WTC11 (cell line): ENCODE measurements at regions not wholly inside any gene's neighbourhood (a gene's known extent, or its start where the extent isn't known, plus 50 kb on each side); places are given as distances from the start of the nearest gene placed in this dataset.
A peak's percentile ranks its signal among the peaks of the same experiment; 100 is the strongest.

Experiments used
- ATAC-seq: fragments of 200-7000 bp; cut with Tn5 transposase; 2 replicates; pipeline ENCODE4 v1.10.0; 2021; ENCODE audit warnings: mild to moderate bottlenecking, moderate library complexity
- CTCF ChIA-PET: fragments of 300-600 bp; sonication (Branson Sonifier 250); formaldehyde crosslinking; loops from one replicate; lab custom pipeline; 2021; ENCODE audit warnings: antibody characterized with exemption; lab: Charles Lee
- POLR2A ChIA-PET: fragments of 350-600 bp; sonication (Branson Sonifier 250); formaldehyde crosslinking; loops from one replicate; lab custom pipeline; 2021; ENCODE audit warnings: antibody characterized with exemption; lab: Charles Lee
- DNase-seq: peaks from one replicate; pipeline ENCODE4 v3.0.0; 2021; ENCODE audit warnings: low spot score
- H3K27ac Mint-ChIP-seq: 2 replicates; pipeline ENCODE4 v1.8.0; 2021; ENCODE audit warnings: mixed read lengths
- H3K27me3 Mint-ChIP-seq: 2 replicates; pipeline ENCODE4 v1.8.0; 2021; ENCODE audit warnings: low read depth, mild to moderate bottlenecking, moderate library complexity, mixed read lengths
- H3K36me3 Mint-ChIP-seq: 2 replicates; pipeline ENCODE4 v1.8.0; 2021; ENCODE audit warnings: mixed read lengths
- H3K4me1 Mint-ChIP-seq: 2 replicates; pipeline ENCODE4 v1.8.0; 2022; ENCODE audit warnings: mixed read lengths
- H3K4me3 Mint-ChIP-seq: 2 replicates; pipeline ENCODE4 v1.8.0; 2021; ENCODE audit warnings: mild to moderate bottlenecking, moderate library complexity, mixed read lengths
- H3K9me3 Mint-ChIP-seq: 2 replicates; pipeline ENCODE4 v1.8.0; 2021; ENCODE audit warnings: mixed read lengths
- ELF4 ChIP-seq: sonication (generic); formaldehyde crosslinking; IDR thresholded peaks from 2 replicates; pipeline ENCODE4 v1.8.1; 2022; ENCODE audit warnings: low read depth, mild to moderate bottlenecking, moderate library complexity, missing genetic modification reagents
- FOXK1 ChIP-seq: sonication (generic); formaldehyde crosslinking; IDR thresholded peaks from 2 replicates; pipeline ENCODE4 v1.8.0; 2022; ENCODE audit warnings: mild to moderate bottlenecking, moderate library complexity, missing genetic modification reagents
- IRF2 ChIP-seq: sonication (generic); formaldehyde crosslinking; IDR thresholded peaks from 2 replicates; pipeline ENCODE4 v1.8.0; 2022; ENCODE audit warnings: low read depth, missing genetic modification reagents, borderline replicate concordance
- JAZF1 ChIP-seq: fragments of 250-450 bp; sonication (Bioruptor Pico); IDR thresholded peaks from 2 replicates; pipeline ENCODE4 v1.9.0; 2021; ENCODE audit warnings: moderate library complexity, mild to moderate bottlenecking, inconsistent platforms
- MYBL2 ChIP-seq: sonication (generic); formaldehyde crosslinking; IDR thresholded peaks from 2 replicates; pipeline ENCODE4 v1.8.1; 2023; ENCODE audit warnings: mild to moderate bottlenecking, moderate library complexity, missing genetic modification reagents
- NFATC4 ChIP-seq: fragments of 250-450 bp; sonication (Bioruptor Pico); IDR thresholded peaks from 2 replicates; pipeline ENCODE4 v1.9.0; 2021; ENCODE audit warnings: mild to moderate bottlenecking
- NR1H2 ChIP-seq: sonication (generic); formaldehyde crosslinking; IDR thresholded peaks from 2 replicates; pipeline ENCODE4 v1.9.0; 2021; ENCODE audit warnings: mild to moderate bottlenecking, moderate library complexity, missing genetic modification reagents
- OVOL2 ChIP-seq: fragments of 250-450 bp; sonication (Bioruptor Pico); IDR thresholded peaks from 2 replicates; pipeline ENCODE4 v1.9.0; 2021; ENCODE audit warnings: mild to moderate bottlenecking, borderline replicate concordance
- PRDM15 ChIP-seq: sonication (generic); formaldehyde crosslinking; IDR thresholded peaks from 2 replicates; pipeline ENCODE4 v1.8.0; 2022; ENCODE audit warnings: missing genetic modification reagents
- PREB ChIP-seq: sonication (generic); formaldehyde crosslinking; IDR thresholded peaks from 2 replicates; pipeline ENCODE4 v1.8.1; 2022; ENCODE audit warnings: mild to moderate bottlenecking, missing genetic modification reagents, moderate library complexity, borderline replicate concordance
- TEAD4 ChIP-seq: sonication (generic); formaldehyde crosslinking; IDR thresholded peaks from 2 replicates; pipeline ENCODE4 v1.8.0; 2022; ENCODE audit warnings: mild to moderate bottlenecking, missing genetic modification reagents
- TP53 ChIP-seq: sonication (generic); formaldehyde crosslinking; IDR thresholded peaks from 2 replicates; pipeline ENCODE4 v1.8.1; 2023; ENCODE audit warnings: mild to moderate bottlenecking, missing genetic modification reagents
- ZNF219 ChIP-seq: sonication (generic); formaldehyde crosslinking; IDR thresholded peaks from 2 replicates; pipeline ENCODE4 v1.8.0; 2023; ENCODE audit warnings: missing genetic modification reagents, mild to moderate bottlenecking, borderline replicate concordance
- ZNF396 ChIP-seq: fragments of 250-450 bp; sonication (Bioruptor Pico); IDR thresholded peaks from 2 replicates; pipeline ENCODE4 v1.8.0; 2021; ENCODE audit warnings: mild to moderate bottlenecking, moderate library complexity, borderline replicate concordance
- ZNF423 ChIP-seq: fragments of 250-450 bp; sonication (Bioruptor Pico); IDR thresholded peaks from 2 replicates; pipeline ENCODE4 v2.1.2; 2022; ENCODE audit warnings: mild to moderate bottlenecking, moderate library complexity
- ZNF532 ChIP-seq: fragments of 250-450 bp; sonication (Bioruptor Pico); IDR thresholded peaks from 2 replicates; pipeline ENCODE4 v1.9.0; 2021; ENCODE audit warnings: mild to moderate bottlenecking, borderline replicate concordance
- ZNF671 ChIP-seq: fragments of 250-450 bp; sonication (Bioruptor Pico); IDR thresholded peaks from 2 replicates; pipeline ENCODE4 v1.8.0; 2021; ENCODE audit warnings: mild to moderate bottlenecking
- TF ChIP-seq, protein P1 (sequence below): sonication (generic); formaldehyde crosslinking; IDR thresholded peaks from 2 replicates; pipeline ENCODE4 v1.8.1; 2023; ENCODE audit warnings: mild to moderate bottlenecking, missing genetic modification reagents
- TF ChIP-seq, protein P2 (sequence below): sonication (generic); formaldehyde crosslinking; IDR thresholded peaks from 2 replicates; pipeline ENCODE4 v1.8.0; 2022; ENCODE audit warnings: mild to moderate bottlenecking, missing genetic modification reagents
- TF ChIP-seq, protein P3 (sequence below): sonication (generic); formaldehyde crosslinking; IDR thresholded peaks from 2 replicates; pipeline ENCODE4 v1.8.1; 2023; ENCODE audit warnings: mild to moderate bottlenecking, missing genetic modification reagents

- TF ChIP-seq PREB (CRISPR knock-in tag) (no peak), ZNF396 (CRISPR knock-in tag) (no peak), TP53 (CRISPR knock-in tag) (no peak)
Measured at GRCh38 chr9:1918108-1918507, 97.0 kb upstream of the SMARCA2 start (continued).

GRCh38 chr9:1918622-1919021 is 96.5 kb upstream of the SMARCA2 start:
- Mint-ChIP-seq H3K4me1 (peaks cover 26% of the 10 kb centered on the region), H3K36me3 (no peaks in the 10 kb centered on the region), H3K4me3 (no peak overlapping the region), H3K9me3 (peaks cover 3% of the 10 kb centered on the region; the same call in 1 of the 2 replicates), H3K27me3 (no peaks in the 10 kb centered on the region; the same call in 1 of the 2 replicates), H3K27ac (no peak overlapping the region)
- TF ChIP-seq MYBL2 (CRISPR knock-in tag), result no peak
- no peak for TF ChIP-seq ZNF396 (CRISPR knock-in tag)
- TF ChIP-seq OVOL2 (CRISPR knock-in tag), result no peak
- no peak for TF ChIP-seq NR1H2 (CRISPR knock-in tag)
- TF ChIP-seq, protein P1, sequence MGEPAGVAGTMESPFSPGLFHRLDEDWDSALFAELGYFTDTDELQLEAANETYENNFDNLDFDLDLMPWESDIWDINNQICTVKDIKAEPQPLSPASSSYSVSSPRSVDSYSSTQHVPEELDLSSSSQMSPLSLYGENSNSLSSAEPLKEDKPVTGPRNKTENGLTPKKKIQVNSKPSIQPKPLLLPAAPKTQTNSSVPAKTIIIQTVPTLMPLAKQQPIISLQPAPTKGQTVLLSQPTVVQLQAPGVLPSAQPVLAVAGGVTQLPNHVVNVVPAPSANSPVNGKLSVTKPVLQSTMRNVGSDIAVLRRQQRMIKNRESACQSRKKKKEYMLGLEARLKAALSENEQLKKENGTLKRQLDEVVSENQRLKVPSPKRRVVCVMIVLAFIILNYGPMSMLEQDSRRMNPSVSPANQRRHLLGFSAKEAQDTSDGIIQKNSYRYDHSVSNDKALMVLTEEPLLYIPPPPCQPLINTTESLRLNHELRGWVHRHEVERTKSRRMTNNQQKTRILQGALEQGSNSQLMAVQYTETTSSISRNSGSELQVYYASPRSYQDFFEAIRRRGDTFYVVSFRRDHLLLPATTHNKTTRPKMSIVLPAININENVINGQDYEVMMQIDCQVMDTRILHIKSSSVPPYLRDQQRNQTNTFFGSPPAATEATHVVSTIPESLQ (CRISPR knock-in tag), result no peak
- no peak for TF ChIP-seq ZNF671 (CRISPR knock-in tag)
- TF ChIP-seq PRDM15 (CRISPR knock-in tag), result no peak
- TF ChIP-seq NFATC4 (CRISPR knock-in tag), result no peak
- TF ChIP-seq JAZF1 (CRISPR knock-in tag), result no peak
- TF ChIP-seq, protein P2, sequence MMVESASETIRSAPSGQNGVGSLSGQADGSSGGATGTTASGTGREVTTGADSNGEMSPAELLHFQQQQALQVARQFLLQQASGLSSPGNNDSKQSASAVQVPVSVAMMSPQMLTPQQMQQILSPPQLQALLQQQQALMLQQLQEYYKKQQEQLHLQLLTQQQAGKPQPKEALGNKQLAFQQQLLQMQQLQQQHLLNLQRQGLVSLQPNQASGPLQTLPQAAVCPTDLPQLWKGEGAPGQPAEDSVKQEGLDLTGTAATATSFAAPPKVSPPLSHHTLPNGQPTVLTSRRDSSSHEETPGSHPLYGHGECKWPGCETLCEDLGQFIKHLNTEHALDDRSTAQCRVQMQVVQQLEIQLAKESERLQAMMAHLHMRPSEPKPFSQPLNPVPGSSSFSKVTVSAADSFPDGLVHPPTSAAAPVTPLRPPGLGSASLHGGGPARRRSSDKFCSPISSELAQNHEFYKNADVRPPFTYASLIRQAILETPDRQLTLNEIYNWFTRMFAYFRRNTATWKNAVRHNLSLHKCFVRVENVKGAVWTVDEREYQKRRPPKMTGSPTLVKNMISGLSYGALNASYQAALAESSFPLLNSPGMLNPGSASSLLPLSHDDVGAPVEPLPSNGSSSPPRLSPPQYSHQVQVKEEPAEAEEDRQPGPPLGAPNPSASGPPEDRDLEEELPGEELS, result no peak
- DNase-seq (no peak), ATAC-seq (peak; percentile 59)
- ChIA-PET POLR2A (no interaction called here), CTCF (interaction anchor here (0.6 to 2.9 kb wide), 13 partner anchors 9 to 805 kb away, joined by 3 to 10 read pairs (median 4); partner anchors contain the start of gene SMARCA2)

- ChIA-PET CTCF (interaction anchor here (0.6 to 2.9 kb wide), 12 partner anchors 9 to 805 kb away, joined by 3 to 10 read pairs (median 4); partner anchors contain the start of gene SMARCA2), POLR2A (no interaction called here)
- ATAC-seq, result peak; percentile 42
- TF ChIP-seq FOXK1 (CRISPR knock-in tag) (no peak), IRF2 (no peak), ZNF532 (no peak), ELF4 (no peak), ZNF423 (CRISPR knock-in tag) (no peak), ZNF219 (no peak), TEAD4 (CRISPR knock-in tag) (no peak)
- TF ChIP-seq, protein P3, sequence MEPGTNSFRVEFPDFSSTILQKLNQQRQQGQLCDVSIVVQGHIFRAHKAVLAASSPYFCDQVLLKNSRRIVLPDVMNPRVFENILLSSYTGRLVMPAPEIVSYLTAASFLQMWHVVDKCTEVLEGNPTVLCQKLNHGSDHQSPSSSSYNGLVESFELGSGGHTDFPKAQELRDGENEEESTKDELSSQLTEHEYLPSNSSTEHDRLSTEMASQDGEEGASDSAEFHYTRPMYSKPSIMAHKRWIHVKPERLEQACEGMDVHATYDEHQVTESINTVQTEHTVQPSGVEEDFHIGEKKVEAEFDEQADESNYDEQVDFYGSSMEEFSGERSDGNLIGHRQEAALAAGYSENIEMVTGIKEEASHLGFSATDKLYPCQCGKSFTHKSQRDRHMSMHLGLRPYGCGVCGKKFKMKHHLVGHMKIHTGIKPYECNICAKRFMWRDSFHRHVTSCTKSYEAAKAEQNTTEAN (CRISPR knock-in tag), result no peak
Measured at GRCh38 chr9:1919229-1919628, 95.9 kb upstream of the SMARCA2 start.

More at GRCh38 chr9:1919229-1919628, 95.9 kb upstream of the SMARCA2 start:
- peak; percentile 33 for DNase-seq
- no peak overlapping the region for H3K27ac Mint-ChIP-seq
- 0 out of 2 replicates have a peak, but pooled peaks cover 3% of the 10 kb centered on the region for H3K9me3 Mint-ChIP-seq
- H3K4me1 Mint-ChIP-seq, result peaks cover 26% of the 10 kb centered on the region
- no peaks in the 10 kb centered on the region for H3K36me3 Mint-ChIP-seq
- H3K27me3 Mint-ChIP-seq, result no peaks in the 10 kb centered on the region; the same call in 1 of the 2 replicates
- no peak overlapping the region for H3K4me3 Mint-ChIP-seq
